Urothelium cell line (cell line): ENCODE measurements at regions not wholly inside any gene's neighbourhood (a gene's known extent, or its start where the extent isn't known, plus 50 kb on each side); places are given as distances from the start of the nearest gene placed in this dataset.

Source experiments
- DNase-seq: peaks from one replicate; pipeline ENCODE4 v3.0.0; 2011; ENCODE audit warnings: low spot score, mixed read lengths
- FAIRE-seq: peaks from 2 replicates; lab custom pipeline; 2011; peaks lifted over from hg19 to GRCh38; lab: Jason Lieb, UNC

DNA sequence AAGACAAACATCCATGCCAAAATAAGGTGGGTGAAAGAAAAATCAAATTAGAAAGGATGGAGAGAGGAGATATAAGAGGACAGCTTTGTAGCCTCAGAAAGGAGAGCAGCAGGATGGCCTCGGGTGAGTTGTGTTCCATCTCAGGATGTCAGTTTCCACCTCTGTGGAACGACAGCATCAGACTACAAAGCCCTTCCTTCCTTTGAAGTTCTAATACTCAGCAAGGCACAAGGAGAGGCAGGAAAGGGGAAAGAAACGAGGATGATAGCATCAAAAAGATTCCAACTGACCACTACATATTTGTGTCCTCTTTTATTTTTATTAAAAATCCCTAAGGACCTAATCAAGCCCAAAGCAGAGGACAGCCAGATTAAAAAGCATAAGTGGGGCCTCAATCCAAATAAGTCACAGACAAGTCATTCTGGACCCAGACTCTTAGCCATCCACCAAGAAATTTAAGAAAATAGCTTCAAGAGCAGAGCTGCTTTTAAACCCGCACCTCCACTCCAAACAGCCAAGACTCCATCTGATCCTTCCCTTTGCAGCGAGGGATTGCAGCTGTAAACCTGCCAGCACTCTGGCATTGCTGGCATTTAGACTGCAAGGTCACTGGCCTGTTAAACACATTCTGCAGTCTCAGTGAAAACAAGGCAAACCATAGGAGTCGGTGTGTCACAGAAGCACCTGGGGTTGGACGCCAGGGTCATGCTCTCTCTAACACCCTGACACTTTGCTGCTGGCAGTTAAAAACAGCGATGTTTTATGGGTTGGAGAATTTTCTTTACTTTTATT, 314.5 kb upstream of the CHAC2 start:
- no peak for DNase-seq
- no peak for FAIRE-seq

DNA sequence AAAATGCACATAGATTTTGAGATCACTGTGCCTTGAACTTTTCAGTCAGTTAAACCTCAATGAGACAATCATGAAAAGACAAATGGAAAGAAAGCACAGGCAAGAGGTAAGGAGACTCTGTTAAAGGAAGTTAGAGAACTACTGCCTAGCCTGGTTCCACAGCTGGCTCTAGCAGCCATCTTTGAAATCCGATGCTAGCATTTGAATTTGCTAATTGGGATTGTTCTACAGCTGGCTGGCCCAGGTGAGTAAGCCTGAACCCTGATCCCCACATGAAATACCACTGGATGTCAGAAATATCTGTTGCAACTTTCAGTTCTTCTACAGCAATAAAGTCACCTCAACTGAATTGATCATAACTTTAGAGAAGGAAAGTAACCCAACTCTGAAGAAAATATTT, 315.2 kb upstream of the CHAC2 start:
- FAIRE-seq: no peak
- DNase-seq: no peak

DNA sequence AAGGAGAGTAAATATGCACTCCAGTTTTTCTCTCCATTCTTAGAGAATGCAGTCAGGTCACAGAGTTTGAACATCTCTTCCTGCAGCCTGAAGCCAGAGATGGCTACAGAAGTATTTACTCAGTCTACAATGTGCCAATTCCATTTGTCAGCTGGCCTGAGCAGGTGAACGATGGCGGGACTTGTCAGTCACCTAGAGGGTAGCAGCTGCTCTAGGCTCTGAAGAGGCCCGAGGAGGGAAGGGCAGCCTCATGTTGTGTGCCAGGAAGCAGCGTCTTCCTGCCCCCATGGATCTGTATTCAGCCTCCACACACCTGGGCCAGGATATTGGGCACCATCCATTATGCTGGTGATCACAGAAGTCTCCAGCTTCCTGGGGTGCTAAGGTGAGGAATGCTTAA, 316.7 kb upstream of the CHAC2 start:
- no peak for FAIRE-seq
- DNase-seq: no peak

DNA sequence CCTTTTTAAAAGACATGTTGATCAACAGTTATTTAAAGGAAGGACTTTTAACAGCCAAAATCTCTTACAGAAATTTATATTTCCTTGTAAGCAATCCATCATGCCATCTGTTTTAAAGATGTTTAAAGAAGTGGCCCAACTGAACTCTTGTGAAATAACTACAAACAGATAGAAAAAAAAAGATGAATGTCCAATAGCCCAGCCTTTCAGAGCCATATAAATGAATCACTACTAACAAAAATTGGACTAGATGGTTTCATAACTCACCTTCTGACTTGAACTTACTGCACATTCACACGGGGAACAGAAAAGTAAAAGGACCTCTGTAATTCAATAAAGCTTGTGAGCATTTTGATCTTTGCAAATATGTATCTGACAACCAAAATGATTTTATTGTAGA, 319.0 kb upstream of the CHAC2 start:
- DNase-seq: no peak
- FAIRE-seq: no peak

DNA sequence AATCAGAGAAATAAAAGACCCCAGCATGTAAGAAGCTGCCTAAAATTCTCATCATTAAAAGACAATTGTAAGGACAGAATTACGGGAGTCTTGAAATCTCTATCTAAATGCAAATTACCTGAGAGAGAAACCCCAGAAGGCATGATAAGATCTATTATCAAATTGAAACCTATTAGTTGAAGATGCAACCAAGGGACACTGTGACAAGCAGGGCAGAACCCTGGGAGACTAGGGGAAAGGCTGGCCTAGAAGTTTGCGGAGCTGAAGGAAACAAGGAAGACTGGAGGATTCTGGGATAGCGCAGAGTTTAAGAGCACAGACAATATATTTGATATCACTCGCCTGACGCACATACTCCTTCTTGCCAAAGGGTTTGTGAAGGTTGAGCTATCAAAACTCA, 319.5 kb upstream of the CHAC2 start:
- FAIRE-seq: no peak
- DNase-seq: no peak

DNA sequence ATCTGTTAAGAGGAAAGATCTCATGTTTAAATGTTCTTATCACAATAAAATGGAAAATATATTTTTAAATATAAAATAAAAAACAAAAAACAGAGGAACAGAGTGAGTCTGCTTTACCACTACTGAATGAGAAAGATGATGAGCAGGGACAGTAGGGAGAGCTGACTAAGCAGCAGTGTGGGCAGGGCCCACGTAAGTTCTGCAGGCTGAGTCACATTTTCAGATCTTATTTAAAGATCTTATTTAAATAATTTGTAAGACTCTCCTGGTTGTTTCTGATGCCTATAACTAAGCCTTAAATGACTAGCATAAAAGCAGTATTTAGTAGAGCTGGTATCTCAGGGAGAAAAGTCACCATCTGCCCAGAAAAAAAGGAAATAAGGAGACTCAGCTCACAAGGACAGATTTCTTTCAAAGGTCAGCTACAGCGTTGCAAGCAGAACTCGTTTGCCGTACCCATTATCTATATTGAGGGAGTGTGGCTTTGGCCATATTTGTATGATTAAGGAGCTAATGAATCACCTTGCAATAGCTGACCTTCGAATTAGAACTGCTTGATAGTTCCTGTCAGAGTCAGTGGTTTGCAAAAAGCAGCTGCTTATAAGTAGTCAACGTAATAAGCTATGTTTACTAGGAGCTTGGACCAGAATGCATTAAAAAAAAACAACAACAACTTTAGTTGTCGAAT, 322.1 kb upstream of the CHAC2 start:
- FAIRE-seq: peak; percentile 13

DNA sequence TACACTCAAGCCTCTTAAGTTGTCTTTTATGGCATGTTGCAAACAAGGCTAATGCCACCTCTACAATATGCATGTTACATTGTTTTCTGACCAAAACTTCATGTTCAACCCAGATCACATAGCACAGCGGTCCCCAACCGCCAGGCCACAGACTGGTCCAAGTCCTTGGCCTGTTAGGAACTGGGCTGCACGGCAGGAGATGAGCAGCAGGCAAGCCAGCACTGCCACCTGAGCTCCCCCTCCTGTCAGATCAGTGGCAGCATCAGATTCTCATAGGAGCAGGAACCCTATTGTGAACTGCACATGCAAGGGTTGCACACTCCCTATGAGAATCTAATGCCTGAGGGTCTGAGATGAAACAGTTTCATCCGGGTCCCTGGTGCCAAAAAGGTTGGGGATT, 324.8 kb upstream of the CHAC2 start:
- FAIRE-seq (no peak), DNase-seq (no peak)

More for the DNA sequence above, 322.1 kb upstream of the CHAC2 start:
- peak; percentile 23 for DNase-seq

DNA sequence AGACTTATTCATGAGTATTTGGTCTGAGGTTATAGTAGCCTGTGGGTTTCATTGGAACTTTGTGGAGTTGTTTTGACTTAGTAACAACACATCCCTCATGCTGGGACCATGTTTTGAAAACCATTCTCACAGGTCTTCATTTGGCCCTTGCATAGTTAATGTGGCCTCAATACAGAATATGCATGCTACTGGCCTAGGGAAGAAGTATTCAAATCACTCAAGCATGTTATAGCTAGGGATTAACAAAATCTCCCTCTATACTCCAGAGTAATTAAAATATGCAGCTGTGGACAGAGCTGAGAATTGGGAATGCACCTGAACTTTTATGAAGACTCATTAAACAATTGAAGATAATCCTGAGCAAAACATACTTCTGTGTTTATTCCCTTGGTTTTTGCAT, 325.5 kb upstream of the CHAC2 start:
- no peak for DNase-seq
- FAIRE-seq: no peak

DNA sequence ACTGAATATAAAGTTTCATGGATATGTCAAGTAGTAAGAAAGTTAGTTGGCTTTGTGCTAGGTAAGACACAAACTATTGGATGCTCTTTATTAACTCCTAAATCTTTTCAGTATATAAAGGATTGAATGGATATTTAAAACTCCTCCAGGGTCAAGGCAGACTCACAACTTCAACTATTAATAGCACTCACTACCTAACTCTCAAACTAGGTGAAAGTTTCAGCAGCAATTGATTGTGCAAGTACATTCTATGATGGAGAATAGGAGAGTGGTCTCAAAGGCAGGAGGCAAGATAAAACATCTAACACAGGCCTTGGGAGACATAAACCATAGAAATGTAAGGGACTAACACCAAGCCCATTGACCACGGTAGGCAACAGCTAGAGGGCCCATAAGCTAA, 328.9 kb upstream of the CHAC2 start:
- FAIRE-seq: no peak
- DNase-seq: no peak

DNA sequence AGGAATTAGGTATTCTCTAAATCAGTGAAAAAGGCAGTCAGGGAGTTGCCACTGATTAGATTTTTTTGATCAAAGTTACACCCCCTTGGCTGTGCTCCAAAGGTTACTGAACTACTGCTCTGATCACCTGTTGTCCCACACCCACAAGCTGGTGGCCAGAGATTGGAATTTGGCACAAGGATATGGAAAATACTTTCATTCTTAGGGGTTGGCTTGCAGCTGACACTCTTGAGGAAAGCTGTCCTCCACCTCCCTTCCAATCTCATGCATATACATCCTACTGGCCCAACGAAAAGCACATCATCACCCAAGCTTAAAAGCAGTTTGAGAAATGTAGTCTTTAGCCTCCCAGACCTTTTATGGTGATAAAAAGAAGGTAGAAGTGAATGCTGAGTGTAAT, 329.5 kb upstream of the CHAC2 start:
- DNase-seq (no peak), FAIRE-seq (no peak)

DNA sequence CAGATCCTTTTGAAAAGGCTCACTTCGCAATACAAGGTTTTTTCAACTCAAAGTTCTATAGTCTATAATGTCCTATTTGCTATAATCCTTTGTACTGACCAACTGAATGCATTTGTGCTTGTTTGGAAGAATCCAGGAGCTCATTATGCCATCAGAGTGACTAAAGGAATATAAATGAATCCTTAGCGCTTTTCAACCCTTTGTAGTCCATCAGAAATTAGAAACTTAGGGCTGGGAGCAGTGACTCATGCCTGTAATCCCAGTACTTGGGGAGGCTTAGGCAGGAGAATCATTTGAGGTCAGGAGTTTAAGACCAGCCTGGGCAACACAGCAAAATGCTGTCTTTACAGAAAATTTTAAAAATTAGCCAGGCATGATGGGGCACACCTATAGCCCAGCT, 330.2 kb upstream of the CHAC2 start:
- DNase-seq: no peak
- FAIRE-seq: no peak

DNA sequence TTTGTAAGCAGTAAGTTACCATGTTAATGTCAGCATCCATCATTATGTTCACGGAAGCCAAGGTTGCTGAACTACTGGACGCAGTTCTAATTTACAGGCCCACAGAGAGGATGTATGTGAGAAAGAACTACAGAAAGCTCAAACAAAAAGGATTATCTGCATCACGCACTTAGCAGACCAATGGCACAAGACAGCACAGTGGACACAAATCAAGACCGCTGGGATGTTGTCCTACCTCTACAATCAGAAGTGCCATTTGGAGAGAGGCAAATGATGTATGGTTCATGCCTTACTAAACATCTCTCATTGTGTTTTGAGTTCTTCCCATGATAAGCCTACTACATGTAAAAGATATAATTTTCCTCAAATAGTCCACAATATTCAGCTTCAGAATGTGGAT, 330.7 kb upstream of the CHAC2 start:
- peak; percentile 55 for FAIRE-seq
- no peak for DNase-seq

DNA sequence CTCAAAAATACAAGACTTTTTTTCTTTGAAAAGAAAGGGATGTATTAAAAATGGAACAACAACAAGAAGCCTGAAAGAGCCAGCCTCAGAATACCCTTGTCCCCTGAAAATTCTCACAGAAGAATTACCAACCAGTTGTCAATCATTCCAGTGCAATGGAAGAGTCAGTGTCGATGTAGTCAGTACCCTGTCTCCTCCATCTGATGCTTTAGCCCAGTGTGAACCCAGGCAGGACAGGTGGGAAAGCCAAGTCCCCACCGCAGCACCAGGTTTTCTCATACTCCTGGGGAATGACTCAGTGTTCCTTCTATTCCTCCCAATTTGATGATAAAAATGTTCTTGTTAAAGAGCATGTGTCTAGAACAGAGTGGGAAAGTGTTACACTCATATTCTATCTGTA, 332.0 kb upstream of the CHAC2 start:
- FAIRE-seq: no peak
- no peak for DNase-seq

DNA sequence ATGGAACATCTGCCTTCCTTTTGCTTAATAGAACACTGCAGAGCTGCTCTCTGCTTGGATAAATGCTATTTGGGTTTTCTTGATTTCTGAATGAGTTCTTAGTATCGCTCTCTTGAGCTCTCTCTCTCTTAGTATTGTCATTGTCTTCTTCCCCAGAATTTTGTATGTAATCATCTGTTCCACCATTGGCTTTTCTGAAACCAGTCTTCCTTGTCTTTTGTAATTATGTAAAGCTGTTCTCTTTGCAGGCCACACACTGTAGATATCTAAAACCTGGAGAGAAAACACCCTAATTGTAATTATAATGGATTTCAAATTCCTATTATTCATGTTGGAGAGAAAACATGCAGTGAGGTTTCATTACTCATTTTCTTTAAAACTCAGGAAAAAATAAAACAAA, 333.1 kb upstream of the CHAC2 start:
- no peak for DNase-seq
- no peak for FAIRE-seq

DNA sequence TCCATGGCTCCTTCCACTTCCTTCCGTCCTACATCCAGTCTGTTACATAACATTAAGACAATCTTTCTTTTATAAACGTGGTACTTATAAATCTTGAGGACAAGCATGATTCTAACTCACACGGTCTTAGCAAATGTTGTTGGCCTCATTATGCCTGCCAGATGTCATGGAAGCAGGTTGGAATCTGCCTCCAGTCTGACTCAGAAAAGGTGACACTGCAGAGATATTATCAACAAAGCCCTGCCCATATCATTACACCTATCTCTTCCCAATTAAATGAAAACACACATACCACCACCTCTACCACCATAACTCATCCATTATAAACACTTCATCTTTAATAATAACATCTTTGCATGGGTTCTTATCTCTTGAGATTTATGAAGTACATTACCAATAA, 334.7 kb upstream of the CHAC2 start:
- no peak for DNase-seq
- no peak for FAIRE-seq

DNA sequence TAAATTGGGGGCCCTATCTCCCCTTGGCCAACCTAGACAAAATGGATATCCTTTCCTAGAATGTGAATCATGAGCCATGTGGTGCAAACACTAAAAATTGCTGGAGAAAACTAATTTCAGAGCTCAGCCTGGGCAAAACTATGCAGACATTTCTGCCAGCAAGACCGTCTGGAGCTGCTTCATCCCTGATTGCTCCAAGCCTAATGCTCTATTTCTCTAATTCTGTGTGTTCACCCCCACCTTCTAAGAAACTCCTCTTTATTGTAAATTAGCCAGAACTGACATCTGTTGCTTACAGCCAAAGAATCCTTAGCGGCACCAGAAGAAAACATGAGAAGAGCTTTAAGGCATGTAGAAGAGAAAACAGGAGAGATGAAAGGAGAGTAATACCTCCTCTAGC, 337.7 kb upstream of the CHAC2 start:
- FAIRE-seq (no peak), DNase-seq (no peak)

DNA sequence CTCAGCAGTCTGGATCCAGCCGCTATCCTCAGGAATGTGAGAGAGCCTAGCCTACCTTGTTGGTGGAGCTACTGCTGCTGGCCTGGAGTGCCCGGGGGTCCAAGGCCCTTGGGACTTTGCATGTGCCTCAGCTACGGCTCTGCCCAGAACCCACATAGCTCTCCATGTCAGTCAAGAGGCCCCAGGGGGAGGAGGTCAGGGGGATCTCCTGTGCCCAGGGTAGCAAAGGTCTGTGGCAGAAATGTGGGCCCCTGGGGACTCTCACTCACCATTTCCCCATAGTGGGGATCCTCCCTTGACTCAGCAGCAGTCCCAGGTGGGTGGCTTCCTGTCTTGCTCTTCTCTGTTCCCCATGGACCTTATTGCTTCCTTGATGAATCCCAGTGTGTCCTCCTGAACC, 342.7 kb upstream of the CHAC2 start:
- DNase-seq (no peak), FAIRE-seq (no peak)

DNA sequence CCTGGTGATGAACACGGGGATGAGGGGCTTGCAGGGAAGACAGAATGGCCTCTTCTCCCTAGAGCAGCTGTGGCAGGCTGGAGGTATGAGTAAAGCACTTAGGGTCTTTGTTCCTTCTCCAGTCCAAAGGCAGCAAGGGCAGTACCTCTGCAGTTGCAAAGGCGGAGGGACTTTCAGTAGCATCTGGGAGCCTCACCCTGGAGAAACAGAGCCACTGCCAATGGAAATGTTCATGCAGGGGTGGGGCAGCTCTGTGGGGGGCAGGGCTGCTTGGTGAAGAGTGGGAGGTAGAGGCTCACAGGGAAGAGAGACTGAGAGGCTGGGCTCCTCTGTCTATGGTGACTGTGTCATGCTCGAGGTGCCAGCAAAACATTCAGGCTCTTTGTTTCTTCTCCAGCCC, 344.1 kb upstream of the CHAC2 start:
- DNase-seq (no peak), FAIRE-seq (no peak)

DNA sequence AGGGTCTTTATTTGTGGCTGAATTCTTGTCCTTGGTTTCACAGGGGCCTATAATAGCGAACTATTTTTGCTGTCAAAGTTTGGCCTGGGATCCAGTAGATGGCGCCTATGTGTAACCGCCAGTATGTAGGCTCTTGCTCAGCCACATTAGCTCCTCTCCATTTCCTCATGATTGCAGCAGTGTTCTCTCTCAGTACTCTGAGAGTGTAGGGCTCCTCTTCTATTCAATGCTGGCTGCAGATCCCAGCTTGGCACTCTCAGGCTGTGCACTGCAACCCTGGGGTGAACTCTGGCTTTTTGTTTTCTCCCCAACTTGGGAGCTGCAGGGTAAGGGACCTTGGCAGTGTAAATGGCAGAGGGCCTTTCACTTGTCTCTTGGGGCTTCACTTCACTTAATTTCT, 344.6 kb upstream of the CHAC2 start:
- DNase-seq: peak; percentile 47
- no peak for FAIRE-seq

DNA sequence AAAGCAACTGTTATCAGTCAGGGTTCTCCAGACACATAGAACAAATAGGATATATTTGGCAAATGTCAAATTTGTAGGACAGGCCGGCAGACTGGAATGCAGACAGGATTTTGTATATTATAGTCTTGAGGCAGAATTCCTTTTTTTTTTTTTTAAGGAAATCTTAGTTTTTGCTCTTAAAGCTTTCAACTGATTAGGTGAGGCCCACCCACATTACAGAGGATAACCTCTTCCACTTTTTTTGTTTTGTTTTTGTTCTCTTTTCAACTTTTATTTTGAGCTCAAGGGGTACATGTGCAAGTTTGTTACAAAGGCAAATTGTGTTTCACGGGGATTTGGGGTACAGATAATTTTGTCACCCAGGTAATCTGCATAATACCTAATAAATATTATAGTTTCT, 350.2 kb upstream of the CHAC2 start:
- FAIRE-seq: no peak

DNA sequence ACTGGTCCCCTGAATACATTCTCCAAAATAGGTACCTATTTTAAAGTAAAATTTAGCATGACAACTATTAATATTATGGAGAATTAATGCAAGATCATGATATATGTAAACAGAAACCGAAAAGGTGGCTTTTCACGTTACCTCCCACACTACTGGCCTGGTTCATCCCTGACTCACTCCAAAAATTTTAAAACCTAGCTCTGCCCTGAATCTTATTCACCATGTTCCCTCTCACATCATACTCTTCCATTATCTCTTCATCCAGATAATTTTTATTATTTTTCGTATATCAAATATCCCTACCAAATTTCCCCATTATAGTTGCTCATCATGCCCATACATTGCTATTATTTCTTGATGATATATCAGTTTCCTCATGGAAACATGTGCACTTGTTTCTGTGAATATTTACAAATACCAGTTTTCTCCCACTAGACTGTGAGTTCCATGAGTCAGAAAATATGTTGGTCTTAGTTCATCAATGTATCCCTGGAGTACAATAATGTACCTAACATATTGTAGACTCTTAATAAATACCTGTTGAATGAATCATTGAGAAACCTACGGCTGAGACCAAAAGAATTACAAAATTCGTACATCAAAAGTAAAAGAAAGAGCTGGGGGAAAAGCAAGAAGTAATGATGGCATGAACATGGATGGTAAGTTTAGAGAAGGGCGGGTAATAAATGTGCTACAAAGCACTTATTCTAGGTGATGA, 360.1 kb upstream of the CHAC2 start:
- FAIRE-seq (no peak), DNase-seq (peak; percentile 25)

More for the DNA sequence above, 350.2 kb upstream of the CHAC2 start:
- DNase-seq: no peak
